ENCODE measurements at regions not wholly inside any gene's neighbourhood (a gene's known extent, or its start where the extent isn't known, plus 50 kb on each side); places are given as distances from the start of the nearest gene placed in this dataset.

DNA sequence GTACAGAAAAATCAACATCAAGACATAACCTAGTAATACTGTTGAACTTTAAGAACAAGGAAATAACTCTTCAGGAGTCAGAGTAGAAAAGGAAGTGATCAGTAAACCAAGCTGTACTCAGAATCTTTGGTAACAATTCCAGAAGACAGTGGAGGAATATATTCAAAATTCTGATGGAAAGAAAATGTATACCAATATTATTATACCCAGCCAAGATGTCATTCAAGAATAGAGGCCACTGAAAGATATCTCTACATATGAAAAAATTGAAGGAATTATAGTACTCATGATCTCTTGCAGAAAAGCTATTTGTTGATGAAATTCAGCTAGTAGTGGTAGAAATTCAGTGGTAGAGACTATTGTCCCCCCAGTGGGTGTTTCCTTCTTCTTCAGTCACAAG is 182.6 kb upstream of the ZMIZ1 start:
- H3K27ac ChIP-seq (ENCODE audit: low read depth, low read length), result no peak overlapping the region
- no peaks in the 10 kb centered on the region for H3K9me2 ChIP-seq (ENCODE audit: insufficient read depth)
- no peaks in the 10 kb centered on the region for H3K4me1 ChIP-seq (ENCODE audit: control insufficient read depth in 1 of 2, insufficient read depth in 2 of 2, low read length in 2 of 2)
- no peak for TF ChIP-seq ZFX (IDR thresholded peaks at IDR 0.05)
- no peak for TF ChIP-seq ELF1 (IDR thresholded peaks at IDR 0.05; ENCODE audit: borderline replicate concordance, low read depth)
- no peak for TF ChIP-seq CEBPB (IDR thresholded peaks at IDR 0.05; ENCODE audit: low read depth)
- TF ChIP-seq, protein P1, sequence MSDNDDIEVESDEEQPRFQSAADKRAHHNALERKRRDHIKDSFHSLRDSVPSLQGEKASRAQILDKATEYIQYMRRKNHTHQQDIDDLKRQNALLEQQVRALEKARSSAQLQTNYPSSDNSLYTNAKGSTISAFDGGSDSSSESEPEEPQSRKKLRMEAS (IDR thresholded peaks at IDR 0.05), result no peak
- no peak for TF ChIP-seq TCF7L2 (IDR thresholded peaks at IDR 0.05; ENCODE audit: borderline replicate concordance, extremely low read depth, insufficient read depth, insufficient read length)
- TF ChIP-seq JUND (IDR thresholded peaks at IDR 0.05), result no peak
- TF ChIP-seq, protein P2, sequence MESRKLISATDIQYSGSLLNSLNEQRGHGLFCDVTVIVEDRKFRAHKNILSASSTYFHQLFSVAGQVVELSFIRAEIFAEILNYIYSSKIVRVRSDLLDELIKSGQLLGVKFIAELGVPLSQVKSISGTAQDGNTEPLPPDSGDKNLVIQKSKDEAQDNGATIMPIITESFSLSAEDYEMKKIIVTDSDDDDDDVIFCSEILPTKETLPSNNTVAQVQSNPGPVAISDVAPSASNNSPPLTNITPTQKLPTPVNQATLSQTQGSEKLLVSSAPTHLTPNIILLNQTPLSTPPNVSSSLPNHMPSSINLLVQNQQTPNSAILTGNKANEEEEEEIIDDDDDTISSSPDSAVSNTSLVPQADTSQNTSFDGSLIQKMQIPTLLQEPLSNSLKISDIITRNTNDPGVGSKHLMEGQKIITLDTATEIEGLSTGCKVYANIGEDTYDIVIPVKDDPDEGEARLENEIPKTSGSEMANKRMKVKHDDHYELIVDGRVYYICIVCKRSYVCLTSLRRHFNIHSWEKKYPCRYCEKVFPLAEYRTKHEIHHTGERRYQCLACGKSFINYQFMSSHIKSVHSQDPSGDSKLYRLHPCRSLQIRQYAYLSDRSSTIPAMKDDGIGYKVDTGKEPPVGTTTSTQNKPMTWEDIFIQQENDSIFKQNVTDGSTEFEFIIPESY (IDR thresholded peaks at IDR 0.05; ENCODE audit: extremely low read depth, insufficient replicate concordance, low read length), result no peak
- TF ChIP-seq EGR1 (IDR thresholded peaks at IDR 0.05; ENCODE audit: low read depth), result no peak
- TF ChIP-seq YY1 (IDR thresholded peaks at IDR 0.05; ENCODE audit: extremely low read depth, insufficient replicate concordance, low read depth, low read length), result no peak
- TF ChIP-seq POLR2A (IDR thresholded peaks at IDR 0.05; ENCODE audit: borderline replicate concordance, extremely low read depth, insufficient read depth, insufficient read length), result no peak
- TF ChIP-seq POLR2AphosphoS5 (IDR thresholded peaks at IDR 0.05; ENCODE audit: low read depth, low read length), result no peak
- no peak for TF ChIP-seq FOSL1 (IDR thresholded peaks at IDR 0.05; ENCODE audit: low read depth)
- no peak for TF ChIP-seq RAD21 (IDR thresholded peaks at IDR 0.05; ENCODE audit: low read depth)
- BruUV-seq (replicated peaks), result no TSS peak
- DNase-seq (ENCODE audit: low read depth, low spot score), result no peak
- no peaks in the 10 kb centered on the region for H3K79me2 ChIP-seq (ENCODE audit: insufficient read depth, low read length)
- intact Hi-C loops (cut with micrococcal nuclease), result no loop called here
- CTCF ChIA-PET, result no interaction called here
- RAD21 ChIA-PET (ENCODE audit: low non-redundant PET in 1 of 2, low total read pairs in 2 of 2, uncharacterized antibody in 2 of 2, unreplicated experiment in 2 of 2), result no interaction called here
- H3K36me3 ChIP-seq (ENCODE audit: control insufficient read depth in 1 of 2, insufficient read depth in 2 of 2, low read length in 2 of 2), result no peaks in the 10 kb centered on the region
- H4K20me1 ChIP-seq (ENCODE audit: insufficient read depth), result no peaks in the 10 kb centered on the region
- no peak overlapping the region for H2AFZ ChIP-seq (ENCODE audit: low read depth, low read length, poor library complexity, severe bottlenecking)
- no peak overlapping the region for H3K9ac ChIP-seq (ENCODE audit: low read length)
- no peak overlapping the region for H3K4me3 ChIP-seq (replicated peaks in 1 of 2; ENCODE audit: low read depth in 1 of 2, low read length in 2 of 2)
- H3K4me2 ChIP-seq (ENCODE audit: low read length), result no peak overlapping the region
- ATAC-seq, result no peak
- peaks cover 8 to 10% of the 10 kb centered on the region in 2 experiments; a peak in 2 of 4 replicates for H3K9me3 ChIP-seq (ENCODE audit: control insufficient read depth in 1 of 2, insufficient read depth in 1 of 2, low read depth in 1 of 2, low read length in 2 of 2)
- POLR2A ChIA-PET, result no interaction called here
- no peaks in the 10 kb centered on the region for H3K27me3 ChIP-seq (ENCODE audit: insufficient read depth, low read length)

All from HCT116 (cell line).